ENCODE measurements at regions not wholly inside any gene's neighbourhood (a gene's known extent, or its start where the extent isn't known, plus 50 kb on each side); places are given as distances from the start of the nearest gene placed in this dataset.
"Not testable (repeated sequence)": the region's sequence is repeated elsewhere in the genome, so short reads cannot be mapped to it uniquely, and the experiment has no call there.

DNA sequence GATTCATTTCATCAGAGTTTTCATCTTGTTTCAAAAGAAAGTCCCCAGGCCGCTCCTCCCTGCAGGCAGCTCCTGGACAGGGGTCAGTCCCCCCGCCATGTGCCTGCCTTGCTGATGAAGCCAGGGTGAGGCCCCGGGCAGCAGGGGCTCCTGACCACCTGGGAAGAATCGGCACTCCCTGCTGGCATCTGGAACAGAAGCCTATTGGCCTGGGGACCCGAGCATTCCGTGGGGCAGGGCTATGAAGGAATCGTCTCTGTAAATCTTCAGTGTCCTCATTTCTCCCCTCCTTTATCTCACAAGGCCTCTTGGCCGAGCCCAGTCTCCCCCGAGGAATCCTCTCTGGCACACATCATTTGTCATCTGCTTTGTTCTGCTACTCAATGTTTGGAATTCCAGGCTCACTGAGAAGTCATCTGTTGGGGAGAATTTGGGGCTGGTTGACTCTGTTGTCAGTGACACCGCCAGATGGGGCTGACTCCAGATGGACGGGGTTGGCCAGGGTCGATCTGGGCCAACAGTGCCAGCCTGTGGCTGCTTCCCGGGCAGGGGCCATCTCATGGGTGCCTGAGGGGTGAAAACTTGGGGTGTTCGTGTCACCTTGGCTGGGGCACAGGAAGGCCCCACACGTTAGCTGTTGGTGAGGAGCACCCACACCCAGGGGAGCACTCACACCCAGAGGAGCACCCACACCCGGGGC lies 184.6 kb downstream of the LAT start:
- not testable (repeated sequence) for DNase-seq (ENCODE audit: low read depth, low spot score)

- DNase-seq (ENCODE audit: low read depth, low spot score), result not testable (repeated sequence)
These were observed 183.8 kb downstream of the LAT start for GRCh38 chr16:29168515-29169259.

GRCh38 chr16:29164442-29165089 lies 179.7 kb downstream of the LAT start:
- not testable (repeated sequence) for DNase-seq (ENCODE audit: low read depth, low spot score)

DNA sequence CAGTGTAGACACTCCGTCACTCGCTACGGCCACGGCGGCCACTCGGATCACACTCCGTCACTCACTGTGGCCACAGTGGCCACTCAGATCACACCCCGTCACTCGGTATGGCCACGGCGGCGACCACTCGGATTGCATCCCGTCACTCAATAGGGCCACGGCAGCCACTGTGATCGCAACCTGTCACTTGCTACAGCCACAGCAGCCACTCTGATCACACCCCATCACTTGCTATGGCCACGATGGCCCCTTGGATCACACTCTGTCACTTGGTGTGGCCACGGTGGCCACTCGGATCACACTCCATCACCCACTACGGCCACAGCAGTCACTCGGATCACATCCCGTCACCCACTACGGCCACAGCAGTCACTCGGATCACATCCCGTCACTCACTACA lies 175.3 kb downstream of the LAT start:
- not testable (repeated sequence) for DNase-seq (ENCODE audit: low read depth, low spot score)

GRCh38 chr16:29159603-29160002 lies 174.8 kb downstream of the LAT start:
- DNase-seq (ENCODE audit: low read depth, low spot score), result not testable (repeated sequence)

DNA sequence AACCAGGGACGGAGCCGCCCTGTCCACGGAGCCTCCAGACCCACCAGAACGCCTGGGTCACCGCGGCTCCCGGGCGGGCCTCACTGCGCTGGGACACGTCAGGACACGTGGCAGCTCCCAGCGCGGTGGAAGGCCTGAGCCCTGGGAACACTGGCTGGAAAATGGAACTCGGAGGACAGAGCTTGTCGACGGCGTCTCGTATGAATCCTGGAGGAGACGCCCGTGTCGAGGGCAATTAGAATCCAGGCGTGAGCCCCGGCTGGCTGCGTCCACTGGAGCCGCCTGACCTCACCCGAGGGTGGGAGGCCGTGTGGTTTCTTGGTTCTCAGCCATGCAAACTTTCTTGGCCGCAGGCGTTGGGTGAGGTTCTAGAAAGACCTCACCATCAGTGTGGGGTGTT lies 173.9 kb downstream of the LAT start:
- DNase-seq (ENCODE audit: low read depth, low spot score), result no peak

DNA sequence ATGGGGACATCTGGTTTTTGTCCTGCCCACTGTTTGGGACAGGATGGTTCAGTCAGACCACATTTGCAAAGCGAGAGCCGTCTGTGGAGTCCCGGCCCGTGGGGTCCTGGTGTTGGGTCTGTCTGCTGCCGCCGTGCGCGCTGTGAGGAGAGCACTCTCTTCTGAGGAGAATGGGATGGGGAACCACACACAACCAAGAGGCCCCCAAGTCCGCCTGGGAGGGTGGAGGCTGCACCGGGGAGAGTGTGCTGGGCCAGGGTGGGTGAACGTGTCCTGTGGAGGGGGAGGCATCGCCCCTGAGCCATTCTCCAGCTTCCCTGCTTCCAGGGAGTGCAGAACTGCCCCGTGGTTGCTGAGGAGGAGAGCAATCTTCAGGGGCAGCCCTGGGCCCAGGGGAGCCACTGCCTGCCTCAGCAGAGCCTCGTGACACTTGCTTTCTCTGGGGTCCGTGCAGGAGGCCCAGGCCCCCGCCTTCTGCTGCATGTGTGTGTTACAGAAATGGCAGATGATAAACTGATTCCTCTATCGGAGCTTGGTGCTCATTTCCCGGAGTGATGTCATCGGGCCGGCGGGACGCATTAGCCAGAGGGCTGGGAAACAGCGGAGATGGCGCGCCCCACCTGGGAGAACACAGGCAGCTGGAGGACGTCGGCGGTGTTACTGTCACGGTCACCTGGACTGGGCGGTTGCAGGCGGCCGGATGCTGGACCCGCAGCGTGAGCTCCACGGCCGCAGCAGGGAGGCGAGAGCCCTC lies 173.4 kb downstream of the LAT start:
- not testable (repeated sequence) for DNase-seq (ENCODE audit: low read depth, low spot score)

DNA sequence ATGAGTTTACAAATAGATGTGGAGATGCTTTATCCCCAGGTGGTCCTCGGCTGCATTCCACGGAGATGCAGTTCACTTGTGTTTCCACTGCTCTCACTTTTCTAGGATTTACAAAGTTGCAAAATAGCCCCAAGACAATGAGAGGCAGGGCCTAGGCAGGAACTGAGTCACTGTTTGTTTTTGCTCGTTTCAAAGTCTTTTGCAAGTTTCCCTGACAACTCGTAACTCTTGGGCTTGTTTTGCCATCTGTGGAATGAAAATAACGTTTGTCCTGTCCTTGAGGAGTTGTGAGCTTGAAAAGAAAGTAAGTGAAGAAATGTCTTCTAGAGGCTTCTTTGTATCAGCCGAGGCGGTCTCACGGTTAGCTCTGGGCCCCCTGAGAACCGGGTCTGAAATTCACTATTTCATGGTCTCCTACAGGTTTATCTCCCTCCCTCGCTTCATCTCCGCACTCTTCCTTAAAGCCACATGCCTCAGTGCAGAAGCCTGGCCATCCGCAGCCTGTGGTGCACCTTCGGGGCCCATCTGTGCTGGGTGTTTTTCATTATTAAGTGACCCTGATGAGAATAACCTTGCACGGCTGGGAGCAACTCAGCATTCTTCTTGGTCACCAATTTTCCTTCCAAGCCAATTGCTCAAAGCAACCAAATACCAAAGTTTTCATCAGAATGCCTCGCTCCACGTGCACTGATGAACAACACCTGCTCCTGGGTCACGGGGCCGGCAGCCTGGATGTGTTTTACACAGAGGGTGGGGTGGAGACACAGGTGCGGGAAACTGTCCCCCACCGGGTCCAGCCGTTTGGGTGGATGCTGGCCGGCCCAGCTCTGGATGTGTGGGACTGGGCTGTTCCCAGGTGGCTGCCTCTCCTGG lies 172.4 kb downstream of the LAT start:
- DNase-seq (ENCODE audit: low read depth, low spot score), result peak; percentile 86

GRCh38 chr16:29156511-29156910 lies 171.7 kb downstream of the LAT start:
- no peak for DNase-seq (ENCODE audit: low read depth, low spot score)

DNA sequence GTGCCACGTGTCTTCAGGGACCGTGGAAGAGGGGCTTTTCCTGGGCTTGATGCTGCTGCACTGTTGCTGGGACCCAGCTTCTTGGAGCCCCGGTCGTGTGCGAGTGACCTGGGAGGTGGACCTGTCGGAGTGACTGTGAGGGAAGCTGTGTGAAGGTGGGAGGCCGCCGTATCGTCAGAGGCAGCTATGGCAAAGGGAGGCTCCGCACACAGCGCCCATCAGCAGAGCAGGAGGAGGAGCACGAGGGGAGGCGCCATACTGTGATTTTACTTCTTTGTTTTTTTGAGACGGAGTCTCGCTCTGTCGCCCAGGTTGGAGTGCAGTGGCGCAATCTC lies 171.0 kb downstream of the LAT start:
- not testable (repeated sequence) for DNase-seq (ENCODE audit: low read depth, low spot score)

- not testable (repeated sequence) for DNase-seq (ENCODE audit: low read depth, low spot score)
These were observed 170.4 kb downstream of the LAT start for GRCh38 chr16:29155131-29155865.

GRCh38 chr16:29154676-29155121 lies 169.8 kb downstream of the LAT start:
- no peak for DNase-seq (ENCODE audit: low read depth, low spot score)

DNA sequence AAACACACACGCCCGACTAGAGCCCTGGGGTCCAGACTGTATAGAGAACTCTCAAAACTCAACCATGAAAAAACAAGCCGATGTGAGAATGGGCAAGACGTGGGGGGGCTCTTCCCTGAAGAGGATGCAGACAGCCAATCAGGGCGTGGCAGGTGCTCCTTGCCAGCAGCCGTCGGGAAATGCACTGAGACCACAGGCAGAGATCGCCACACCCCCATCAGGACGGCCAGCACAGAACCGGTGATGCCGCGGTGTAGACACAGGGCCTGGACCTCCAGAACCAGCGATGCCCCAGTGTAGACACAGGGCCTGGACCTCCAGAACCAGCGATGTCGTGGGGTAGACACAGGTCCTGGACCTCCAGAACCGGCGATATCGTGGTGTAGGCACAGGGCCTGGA lies 169.2 kb downstream of the LAT start:
- no peak for DNase-seq (ENCODE audit: low read depth, low spot score)

GRCh38 chr16:29153307-29153706 lies 168.5 kb downstream of the LAT start:
- DNase-seq (ENCODE audit: low read depth, low spot score), result not testable (repeated sequence)

GRCh38 chr16:29152544-29153031 lies 167.7 kb downstream of the LAT start:
- DNase-seq (ENCODE audit: low read depth, low spot score), result not testable (repeated sequence)

DNA sequence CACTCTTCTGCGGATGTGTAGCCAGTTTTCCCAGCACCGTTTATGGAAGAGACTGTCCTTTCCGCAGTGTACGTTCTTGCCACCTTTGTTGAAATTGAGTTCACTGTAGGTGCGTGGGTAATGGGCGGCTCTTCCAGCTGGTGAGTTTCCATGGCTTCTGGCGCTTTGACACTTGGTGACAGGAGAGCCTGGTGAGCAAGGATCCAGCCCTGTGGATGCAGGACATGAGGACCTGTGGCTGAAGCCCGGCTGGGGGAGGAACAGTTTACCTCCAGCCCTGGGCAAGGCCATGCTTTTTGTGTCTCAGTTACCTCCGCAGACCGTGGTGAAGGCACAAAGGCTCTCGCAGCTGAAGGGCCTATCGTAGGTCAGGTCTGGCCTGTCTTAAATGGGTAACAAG lies 166.5 kb downstream of the LAT start:
- no peak for DNase-seq (ENCODE audit: low read depth, low spot score)

DNA sequence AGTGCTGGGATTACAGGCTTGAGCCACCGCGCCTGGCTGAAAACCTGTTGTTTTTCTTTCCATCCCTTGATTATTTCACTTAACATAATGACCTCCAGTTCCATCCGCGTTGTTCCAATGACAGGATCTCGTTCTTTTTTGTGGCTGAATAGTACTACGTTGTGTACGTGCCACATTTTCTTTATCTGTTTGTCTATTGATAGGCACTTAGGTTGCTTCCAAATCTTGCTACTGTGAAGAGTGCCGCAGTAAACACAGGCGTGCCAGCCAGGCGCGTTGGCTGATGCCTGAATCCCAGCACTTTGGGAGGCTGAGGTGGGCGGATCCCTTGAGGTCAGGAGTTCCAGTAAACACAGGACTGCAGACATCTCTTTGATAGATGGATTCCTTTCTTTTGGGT lies 165.1 kb downstream of the LAT start:
- DNase-seq (ENCODE audit: low read depth, low spot score), result not testable (repeated sequence)

- no peak for DNase-seq (ENCODE audit: low read depth, low spot score)
These were observed 164.0 kb downstream of the LAT start for GRCh38 chr16:29148867-29149272.

DNA sequence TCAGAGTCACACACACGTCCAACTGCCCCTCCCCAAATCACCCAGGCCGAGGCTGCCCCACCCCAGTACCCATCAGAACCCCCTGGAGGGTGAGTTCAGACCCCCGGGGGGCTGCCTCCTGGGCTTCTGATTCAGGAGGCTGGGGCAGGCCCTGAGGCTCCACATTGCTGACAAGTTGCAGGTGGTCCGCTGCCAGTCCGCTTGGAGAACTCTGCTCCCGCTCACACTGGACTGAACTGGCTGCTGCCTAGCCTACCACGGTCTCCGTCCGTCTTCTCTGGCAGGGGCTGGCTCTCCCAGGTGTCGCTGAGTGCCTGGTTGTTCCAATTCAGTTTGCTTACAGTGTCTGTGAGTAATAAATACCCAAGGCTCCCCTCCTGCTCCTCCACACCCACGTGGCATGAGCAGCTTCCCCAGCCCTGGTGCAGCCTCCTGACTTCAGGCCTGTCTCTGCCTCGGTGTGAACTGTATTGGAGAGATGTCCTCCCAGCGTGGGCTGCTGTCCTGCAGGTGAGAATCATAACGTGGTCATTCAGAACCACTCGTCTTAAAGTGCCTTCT lies 163.4 kb downstream of the LAT start:
- DNase-seq (ENCODE audit: low read depth, low spot score), result no peak

DNA sequence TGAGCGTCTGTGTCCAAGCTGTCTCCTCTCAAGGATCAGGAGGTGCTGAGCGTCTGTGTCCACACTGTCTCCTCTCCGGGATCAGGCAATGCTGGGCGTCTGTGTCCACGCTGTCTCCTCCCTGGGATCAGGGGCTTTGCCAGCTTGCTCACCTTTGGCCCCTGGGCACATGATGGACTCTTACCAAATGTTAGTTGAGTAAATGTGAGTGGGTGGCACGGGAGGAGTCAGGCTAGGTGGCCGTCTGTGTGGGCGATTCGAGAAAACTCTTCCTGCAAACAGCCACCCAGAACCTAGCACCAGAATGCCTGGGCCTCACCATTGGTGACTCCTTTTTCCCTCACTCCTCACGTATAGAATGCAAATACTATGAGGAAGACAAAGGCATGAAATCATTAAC lies 162.9 kb downstream of the LAT start:
- DNase-seq (ENCODE audit: low read depth, low spot score), result not testable (repeated sequence)
